Uterus (tissue), 2 donors: ENCODE measurements at regions not wholly inside any gene's neighbourhood (a gene's known extent, or its start where the extent isn't known, plus 50 kb on each side); places are given as distances from the start of the nearest gene placed in this dataset.
"Not testable (repeated sequence)": the region's sequence is repeated elsewhere in the genome, so short reads cannot be mapped to it uniquely, and the experiment has no call there.

ENCODE experiments used
- POLR2A ChIP-seq, 2 donors: fragments of 450-650 bp; IDR thresholded peaks; one replicate each; pipeline ENCODE4 v1.6.1; 2016; ENCODE audit warnings: antibody characterized with exemption in 2 of 2, mild to moderate bottlenecking in 1 of 2, moderate library complexity in 1 of 2
- TF ChIP-seq, protein P1 (sequence below), 4 experiments: fragments of 200-600 bp in 2 of 4; fragments of 450-650 bp in 2 of 4; sonication (generic) in 2 of 4; IDR thresholded peaks; one replicate each; pipeline ENCODE4 v1.5.1; 2016 to 2019; ENCODE audit warnings: antibody characterized with exemption in 4 of 4, mild to moderate bottlenecking in 2 of 4, moderate library complexity in 1 of 4

DNA sequence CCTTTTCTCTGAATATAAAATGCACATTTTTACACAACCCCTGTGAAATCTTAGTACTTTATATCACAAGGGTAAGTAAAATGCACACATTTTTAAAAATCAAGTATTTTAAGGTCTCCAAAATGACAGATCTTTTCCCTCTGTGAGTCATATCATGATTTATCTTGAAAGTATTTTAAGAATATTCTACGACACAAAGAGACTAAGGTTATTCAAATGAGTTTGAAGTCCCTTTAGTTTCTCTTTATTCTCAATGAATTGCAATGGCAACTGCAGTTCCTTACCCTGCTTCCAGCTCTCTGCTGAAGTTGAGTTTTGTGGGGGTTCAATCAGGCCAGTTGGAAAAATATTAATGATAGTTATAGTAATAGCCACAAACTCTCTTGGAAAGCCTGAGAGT is 196.1 kb downstream of the SPATA31A6 start:
- TF ChIP-seq, protein P1, sequence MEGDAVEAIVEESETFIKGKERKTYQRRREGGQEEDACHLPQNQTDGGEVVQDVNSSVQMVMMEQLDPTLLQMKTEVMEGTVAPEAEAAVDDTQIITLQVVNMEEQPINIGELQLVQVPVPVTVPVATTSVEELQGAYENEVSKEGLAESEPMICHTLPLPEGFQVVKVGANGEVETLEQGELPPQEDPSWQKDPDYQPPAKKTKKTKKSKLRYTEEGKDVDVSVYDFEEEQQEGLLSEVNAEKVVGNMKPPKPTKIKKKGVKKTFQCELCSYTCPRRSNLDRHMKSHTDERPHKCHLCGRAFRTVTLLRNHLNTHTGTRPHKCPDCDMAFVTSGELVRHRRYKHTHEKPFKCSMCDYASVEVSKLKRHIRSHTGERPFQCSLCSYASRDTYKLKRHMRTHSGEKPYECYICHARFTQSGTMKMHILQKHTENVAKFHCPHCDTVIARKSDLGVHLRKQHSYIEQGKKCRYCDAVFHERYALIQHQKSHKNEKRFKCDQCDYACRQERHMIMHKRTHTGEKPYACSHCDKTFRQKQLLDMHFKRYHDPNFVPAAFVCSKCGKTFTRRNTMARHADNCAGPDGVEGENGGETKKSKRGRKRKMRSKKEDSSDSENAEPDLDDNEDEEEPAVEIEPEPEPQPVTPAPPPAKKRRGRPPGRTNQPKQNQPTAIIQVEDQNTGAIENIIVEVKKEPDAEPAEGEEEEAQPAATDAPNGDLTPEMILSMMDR (IDR thresholded peaks at IDR 0.05) = not testable (repeated sequence)
- TF ChIP-seq POLR2A (IDR thresholded peaks at IDR 0.05) = not testable (repeated sequence)
